Keratinocyte (primary cell): ENCODE measurements at regions not wholly inside any gene's neighbourhood (a gene's known extent, or its start where the extent isn't known, plus 50 kb on each side); places are given as distances from the start of the nearest gene placed in this dataset.

Source experiments
- DNase-seq: peaks from one replicate; pipeline ENCODE4 v3.0.0-alpha.2; 2011; ENCODE audit warnings: low read depth, missing footprints, low spot score
- FAIRE-seq: peaks from 2 replicates; lab custom pipeline; 2011; peaks lifted over from hg19 to GRCh38; lab: Jason Lieb, UNC
- H2AFZ ChIP-seq: 2 replicates; pipeline ENCODE4 v1.6.0; 2012; ENCODE audit warnings: low read length, control low read depth, inconsistent platforms; ENCODE audit not compliant: control insufficient read depth
- H3K27ac ChIP-seq: 2 replicates; pipeline ENCODE4 v1.5.1; 2011; ENCODE audit warnings: low read length; ENCODE audit not compliant: control insufficient read depth, insufficient read depth
- H3K27me3 ChIP-seq: 3 replicates; pipeline ENCODE4 v1.6.0; 2011; ENCODE audit warnings: low read length; ENCODE audit not compliant: control insufficient read depth, insufficient read depth; ENCODE audit errors: extremely low read depth
- H3K36me3 ChIP-seq, 2 experiments: 2 replicates in 1 of 2; 3 replicates in 1 of 2; pipeline ENCODE4 v1.5.1; 2011; ENCODE audit warnings: low read length in 2 of 2, mild to moderate bottlenecking in 1 of 2; ENCODE audit not compliant: control insufficient read depth in 2 of 2, insufficient read depth in 2 of 2; ENCODE audit errors: extremely low read depth in 1 of 2
- H3K4me1 ChIP-seq: 3 replicates; pipeline ENCODE4 v1.5.1; 2011; ENCODE audit warnings: low read length; ENCODE audit not compliant: control insufficient read depth, insufficient read depth; ENCODE audit errors: extremely low read depth
- H3K4me2 ChIP-seq: 3 replicates; pipeline ENCODE4 v1.6.0; 2011; ENCODE audit warnings: low read depth, low read length; ENCODE audit not compliant: control insufficient read depth, insufficient read depth; ENCODE audit errors: extremely low read depth
- H3K4me3 ChIP-seq, 3 experiments: fragments of 200-600 bp in 1 of 3; sonication (generic) in 1 of 3; 2 replicates in 2 of 3; 3 replicates in 1 of 3; pipeline ENCODE4 v1.5.1; 2011 to 2016; ENCODE audit warnings: low read length in 3 of 3, mild to moderate bottlenecking in 3 of 3, control low read depth in 2 of 3, inconsistent platforms in 1 of 3, low read depth in 1 of 3, mixed read lengths in 1 of 3, mixed run types in 1 of 3, moderate library complexity in 1 of 3; ENCODE audit not compliant: control insufficient read depth in 2 of 3, insufficient read depth in 2 of 3; ENCODE audit errors: extremely low read depth in 1 of 3
- H3K79me2 ChIP-seq: 2 replicates; pipeline ENCODE4 v1.6.0; 2012; ENCODE audit warnings: low read length; ENCODE audit not compliant: control insufficient read depth, insufficient read depth
- H3K9ac ChIP-seq: 3 replicates; pipeline ENCODE4 v1.6.0; 2011; ENCODE audit warnings: low read length; ENCODE audit not compliant: control insufficient read depth, insufficient read depth; ENCODE audit errors: extremely low read depth
- H3K9me1 ChIP-seq: 3 replicates; pipeline ENCODE4 v1.6.0; 2011; ENCODE audit warnings: low read length; ENCODE audit not compliant: control insufficient read depth, insufficient read depth; ENCODE audit errors: extremely low read depth
- H3K9me3 ChIP-seq: 2 replicates; pipeline ENCODE4 v1.5.1; 2012; ENCODE audit warnings: low read depth, low read length; ENCODE audit not compliant: control insufficient read depth
- H4K20me1 ChIP-seq: 3 replicates; pipeline ENCODE4 v1.6.0; 2011; ENCODE audit warnings: low read length; ENCODE audit not compliant: control insufficient read depth, insufficient read depth; ENCODE audit errors: extremely low read depth
- EZH2 ChIP-seq: IDR thresholded peaks from one replicate; pipeline ENCODE4 v1.6.1; 2012; ENCODE audit warnings: inconsistent platforms, mild to moderate bottlenecking, low read length, moderate library complexity
- dilution Hi-C: fragments of 300-500 bp; cut with MboI; formaldehyde crosslinking; loops from one replicate; pipeline ENCODE4 v1.7.0; 2020; ENCODE audit warnings: low sequenced_read_pairs; ENCODE audit not compliant: extremely low pct_ligation_motif_present
- TF ChIP-seq, protein P1 (sequence below), 3 experiments: IDR thresholded peaks in 1 of 3; conservative IDR thresholded peaks in 1 of 3; optimal IDR thresholded peaks in 1 of 3; 2 replicates in 2 of 3; 3 replicates in 1 of 3; pipeline versions ENCODE3 to v1.5.1; 2011; ENCODE audit warnings: low read length in 3 of 3, mild to moderate bottlenecking in 3 of 3, moderate library complexity in 2 of 3, control low read depth in 1 of 3, inconsistent platforms in 1 of 3; ENCODE audit not compliant: insufficient read depth in 2 of 3; ENCODE audit errors: extremely low read depth in 1 of 3

DNA sequence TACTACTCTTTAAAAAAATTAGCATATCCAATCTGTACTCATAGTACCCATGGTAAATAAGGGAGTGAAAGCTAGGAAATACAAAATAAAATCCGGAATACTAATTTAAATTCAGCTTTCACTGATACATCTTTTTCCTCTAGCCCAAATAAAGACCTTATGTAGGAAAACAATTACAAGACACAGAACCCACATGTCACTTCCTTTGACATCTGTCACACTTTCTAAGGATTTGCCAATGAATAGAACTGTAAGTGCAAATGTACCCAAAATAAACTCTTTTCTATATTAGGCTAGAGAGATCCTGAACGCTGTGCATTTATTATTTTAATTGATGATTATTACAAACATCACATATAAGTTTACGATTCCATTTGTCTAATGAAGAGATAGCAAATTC, 393.0 kb downstream of the LRRIQ3 start:
- Histone ChIP-seq H3K4me3 (no peak overlapping the region), H3K4me1 (no peaks in the 10 kb centered on the region), H3K9ac (no peak overlapping the region), H3K79me2 (no peaks in the 10 kb centered on the region), H3K9me1 (no peaks in the 10 kb centered on the region), H3K36me3 (no peaks in the 10 kb centered on the region), H4K20me1 (no peaks in the 10 kb centered on the region), H3K4me2 (no peak overlapping the region), H2AFZ (no peak overlapping the region), H3K27ac (no peak overlapping the region), H3K9me3 (no peaks in the 10 kb centered on the region), H3K27me3 (no peaks in the 10 kb centered on the region)
- dilution Hi-C loops: no loop called here
- DNase-seq: no peak
- FAIRE-seq: no peak
- no peak for TF ChIP-seq EZH2
- TF ChIP-seq, protein P1, sequence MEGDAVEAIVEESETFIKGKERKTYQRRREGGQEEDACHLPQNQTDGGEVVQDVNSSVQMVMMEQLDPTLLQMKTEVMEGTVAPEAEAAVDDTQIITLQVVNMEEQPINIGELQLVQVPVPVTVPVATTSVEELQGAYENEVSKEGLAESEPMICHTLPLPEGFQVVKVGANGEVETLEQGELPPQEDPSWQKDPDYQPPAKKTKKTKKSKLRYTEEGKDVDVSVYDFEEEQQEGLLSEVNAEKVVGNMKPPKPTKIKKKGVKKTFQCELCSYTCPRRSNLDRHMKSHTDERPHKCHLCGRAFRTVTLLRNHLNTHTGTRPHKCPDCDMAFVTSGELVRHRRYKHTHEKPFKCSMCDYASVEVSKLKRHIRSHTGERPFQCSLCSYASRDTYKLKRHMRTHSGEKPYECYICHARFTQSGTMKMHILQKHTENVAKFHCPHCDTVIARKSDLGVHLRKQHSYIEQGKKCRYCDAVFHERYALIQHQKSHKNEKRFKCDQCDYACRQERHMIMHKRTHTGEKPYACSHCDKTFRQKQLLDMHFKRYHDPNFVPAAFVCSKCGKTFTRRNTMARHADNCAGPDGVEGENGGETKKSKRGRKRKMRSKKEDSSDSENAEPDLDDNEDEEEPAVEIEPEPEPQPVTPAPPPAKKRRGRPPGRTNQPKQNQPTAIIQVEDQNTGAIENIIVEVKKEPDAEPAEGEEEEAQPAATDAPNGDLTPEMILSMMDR (optimal IDR thresholded peaks at IDR 0.05 in 1 of 3, IDR thresholded peaks at IDR 0.05 in 1 of 3, conservative IDR thresholded peaks at IDR 0.05 in 1 of 3; ENCODE audit: extremely low read depth in 1 of 3, insufficient read depth in 2 of 3, low read length in 3 of 3): no peak

DNA sequence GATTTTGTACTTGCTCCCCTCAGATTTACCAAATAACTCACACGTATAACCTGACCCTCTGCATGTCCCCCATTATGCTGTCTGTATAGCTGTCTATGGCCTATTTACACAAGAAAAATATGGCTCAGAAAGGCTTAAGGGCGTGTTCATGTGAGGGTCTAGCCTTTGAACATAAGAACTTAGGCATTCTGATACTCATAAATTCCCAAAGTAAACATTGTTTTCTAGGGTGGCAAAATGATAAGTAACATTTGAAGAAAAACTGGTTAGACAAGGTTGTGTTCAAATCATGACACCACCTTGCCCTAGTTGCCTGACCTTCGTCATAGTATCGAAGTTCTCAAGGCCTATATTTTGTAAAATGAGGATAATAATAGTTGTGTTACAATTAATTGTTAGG, 394.6 kb downstream of the LRRIQ3 start:
- H3K9ac ChIP-seq: no peak overlapping the region
- H3K79me2 ChIP-seq: no peaks in the 10 kb centered on the region
- dilution Hi-C loops: no loop called here
- H3K4me1 ChIP-seq: no peaks in the 10 kb centered on the region
- H3K4me2 ChIP-seq: no peak overlapping the region
- H3K27ac ChIP-seq: no peak overlapping the region
- H4K20me1 ChIP-seq: no peaks in the 10 kb centered on the region
- no peak overlapping the region for H3K4me3 ChIP-seq
- FAIRE-seq: no peak
- H3K9me1 ChIP-seq: no peaks in the 10 kb centered on the region
- no peaks in the 10 kb centered on the region for H3K27me3 ChIP-seq
- no peaks in the 10 kb centered on the region for H3K9me3 ChIP-seq
- H2AFZ ChIP-seq: no peak overlapping the region
- no peaks in the 10 kb centered on the region for H3K36me3 ChIP-seq
- DNase-seq: no peak
- TF ChIP-seq EZH2: no peak
- TF ChIP-seq, protein P1 (optimal IDR thresholded peaks at IDR 0.05 in 1 of 3, IDR thresholded peaks at IDR 0.05 in 1 of 3, conservative IDR thresholded peaks at IDR 0.05 in 1 of 3; ENCODE audit: extremely low read depth in 1 of 3, insufficient read depth in 2 of 3, low read length in 3 of 3): no peak
